Vagina (tissue), 2 donors: ENCODE measurements at regions not wholly inside any gene's neighbourhood (a gene's known extent, or its start where the extent isn't known, plus 50 kb on each side); places are given as distances from the start of the nearest gene placed in this dataset.

Experiments used
- POLR2A ChIP-seq, 2 donors: fragments of 450-650 bp; IDR thresholded peaks; one replicate each; pipeline ENCODE4 v1.6.1; 2017; ENCODE audit warnings: antibody characterized with exemption in 2 of 2, mild to moderate bottlenecking in 2 of 2, moderate library complexity in 2 of 2
- POLR2AphosphoS5 ChIP-seq, 2 donors: sonication (generic); formaldehyde crosslinking; IDR thresholded peaks; one replicate each; pipeline ENCODE4 v1.9.0; 2017; ENCODE audit warnings: antibody characterized with exemption in 2 of 2, mild to moderate bottlenecking in 2 of 2, low read depth in 1 of 2; ENCODE audit not compliant: insufficient read depth in 1 of 2
- TF ChIP-seq, protein P1 (sequence below), 3 experiments: fragments of 450-650 bp in 2 of 3; fragments of 200-600 bp in 1 of 3; sonication (generic) in 1 of 3; IDR thresholded peaks; one replicate each; pipeline ENCODE4 v1.5.1; 2017 to 2019; ENCODE audit warnings: antibody characterized with exemption in 3 of 3, mild to moderate bottlenecking in 2 of 3, moderate library complexity in 2 of 3

DNA sequence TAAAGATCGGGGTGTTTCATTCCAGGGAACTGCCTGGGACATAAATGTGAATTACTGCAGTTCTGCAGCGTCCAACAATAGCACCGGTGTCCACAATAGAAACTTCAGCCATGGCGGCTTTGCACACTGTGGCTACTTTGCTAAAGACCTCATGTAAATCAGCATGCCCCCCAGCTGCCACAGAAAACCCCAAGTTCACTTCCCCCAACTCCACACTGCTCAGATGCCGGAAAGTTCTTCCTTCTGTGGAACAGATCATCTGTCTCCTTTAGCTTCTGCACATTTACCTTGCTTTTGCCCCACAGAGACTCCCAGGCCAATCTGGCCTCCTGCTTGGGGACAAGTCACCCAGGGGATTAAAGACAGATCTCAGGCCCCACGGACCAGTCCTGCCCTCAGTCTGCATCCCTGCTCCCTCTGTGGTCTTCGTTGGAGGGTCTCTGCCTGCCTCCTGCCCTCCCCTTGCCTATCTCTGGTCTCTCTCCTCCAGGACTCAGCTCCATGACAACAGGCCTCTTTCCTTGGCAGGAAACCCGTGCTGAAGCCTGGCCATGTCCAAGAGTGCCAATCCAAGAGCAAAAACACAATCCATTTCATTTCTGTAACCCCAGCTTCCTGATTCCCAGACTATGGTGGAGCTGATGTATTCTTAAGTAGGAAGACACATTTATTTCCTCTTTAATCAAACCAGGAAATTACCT lies 403.2 kb downstream of the RPS24 start:
- TF ChIP-seq, protein P1, sequence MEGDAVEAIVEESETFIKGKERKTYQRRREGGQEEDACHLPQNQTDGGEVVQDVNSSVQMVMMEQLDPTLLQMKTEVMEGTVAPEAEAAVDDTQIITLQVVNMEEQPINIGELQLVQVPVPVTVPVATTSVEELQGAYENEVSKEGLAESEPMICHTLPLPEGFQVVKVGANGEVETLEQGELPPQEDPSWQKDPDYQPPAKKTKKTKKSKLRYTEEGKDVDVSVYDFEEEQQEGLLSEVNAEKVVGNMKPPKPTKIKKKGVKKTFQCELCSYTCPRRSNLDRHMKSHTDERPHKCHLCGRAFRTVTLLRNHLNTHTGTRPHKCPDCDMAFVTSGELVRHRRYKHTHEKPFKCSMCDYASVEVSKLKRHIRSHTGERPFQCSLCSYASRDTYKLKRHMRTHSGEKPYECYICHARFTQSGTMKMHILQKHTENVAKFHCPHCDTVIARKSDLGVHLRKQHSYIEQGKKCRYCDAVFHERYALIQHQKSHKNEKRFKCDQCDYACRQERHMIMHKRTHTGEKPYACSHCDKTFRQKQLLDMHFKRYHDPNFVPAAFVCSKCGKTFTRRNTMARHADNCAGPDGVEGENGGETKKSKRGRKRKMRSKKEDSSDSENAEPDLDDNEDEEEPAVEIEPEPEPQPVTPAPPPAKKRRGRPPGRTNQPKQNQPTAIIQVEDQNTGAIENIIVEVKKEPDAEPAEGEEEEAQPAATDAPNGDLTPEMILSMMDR (IDR thresholded peaks at IDR 0.05), result no peak
- TF ChIP-seq POLR2A (IDR thresholded peaks at IDR 0.05), result no peak
- no peak for TF ChIP-seq POLR2AphosphoS5 (IDR thresholded peaks at IDR 0.05; ENCODE audit: insufficient read depth in 1 of 2, low read depth in 1 of 2)
